H9 (cell line): ENCODE measurements at regions not wholly inside any gene's neighbourhood (a gene's known extent, or its start where the extent isn't known, plus 50 kb on each side); places are given as distances from the start of the nearest gene placed in this dataset.

Experiments
- DNase-seq: peaks from one replicate; pipeline ENCODE4 v3.0.0-alpha.2; 2017
- H2AFZ ChIP-seq: one replicate; pipeline ENCODE4 v1.6.1; 2013; ENCODE audit warnings: mild to moderate bottlenecking, low read length, control low read depth, moderate library complexity
- H2AK5ac ChIP-seq: 2 replicates; pipeline ENCODE4 v1.6.1; 2013; ENCODE audit warnings: low read length, control low read depth, mixed read lengths; ENCODE audit not compliant: insufficient read length
- H2BK120ac ChIP-seq: one replicate; pipeline ENCODE4 v1.6.1; 2013; ENCODE audit warnings: low read depth, mild to moderate bottlenecking, low read length, control low read depth, inconsistent platforms; ENCODE audit not compliant: poor library complexity, severe bottlenecking
- H2BK12ac ChIP-seq: 2 replicates; pipeline ENCODE4 v1.6.1; 2013; ENCODE audit warnings: low read length, control low read depth, mixed read lengths, low read depth; ENCODE audit not compliant: insufficient read length
- H2BK15ac ChIP-seq: 2 replicates; pipeline ENCODE4 v1.6.1; 2013; ENCODE audit warnings: low read depth, low read length, control low read depth
- H2BK20ac ChIP-seq: one replicate; pipeline ENCODE4 v1.6.1; 2013; ENCODE audit warnings: low read depth, mild to moderate bottlenecking, low read length, control low read depth, inconsistent platforms; ENCODE audit not compliant: poor library complexity, severe bottlenecking
- H2BK5ac ChIP-seq: 2 replicates; pipeline ENCODE4 v1.6.1; 2013; ENCODE audit warnings: low read length, control low read depth, mixed read lengths; ENCODE audit not compliant: insufficient read length
- H3K14ac ChIP-seq: 2 replicates; pipeline ENCODE4 v1.6.1; 2013; ENCODE audit warnings: low read length, control low read depth; ENCODE audit not compliant: insufficient read depth
- H3K18ac ChIP-seq: 2 replicates; pipeline ENCODE4 v1.6.1; 2013; ENCODE audit warnings: low read depth, mild to moderate bottlenecking, mixed read lengths, low read length, control low read depth; ENCODE audit not compliant: insufficient read length
- H3K23ac ChIP-seq: 2 replicates; pipeline ENCODE4 v1.6.1; 2013; ENCODE audit warnings: low read length, control low read depth, mixed read lengths, low read depth; ENCODE audit not compliant: insufficient read length
- H3K23me2 ChIP-seq: 2 replicates; pipeline ENCODE4 v1.6.1; 2013; ENCODE audit warnings: low read depth, mild to moderate bottlenecking, mixed read lengths, low read length, control low read depth; ENCODE audit not compliant: insufficient read length, poor library complexity, severe bottlenecking
- H3K27ac ChIP-seq: 2 replicates; pipeline ENCODE4 v1.5.1; 2013; ENCODE audit warnings: low read length, control low read depth, mixed read lengths, low read depth; ENCODE audit not compliant: insufficient read length
- H3K27me3 ChIP-seq: 2 replicates; pipeline ENCODE4 v1.6.1; 2013; ENCODE audit warnings: low read length, control low read depth, inconsistent platforms; ENCODE audit not compliant: insufficient read depth
- H3K4ac ChIP-seq: 2 replicates; pipeline ENCODE4 v1.6.1; 2013; ENCODE audit warnings: low read depth, mild to moderate bottlenecking, control low read depth, inconsistent platforms, low read length, moderate library complexity
- H3K4me1 ChIP-seq: 2 replicates; pipeline ENCODE4 v1.6.1; 2013; ENCODE audit warnings: low read length, control low read depth, inconsistent platforms; ENCODE audit not compliant: insufficient read depth
- H3K4me2 ChIP-seq: 2 replicates; pipeline ENCODE4 v1.6.1; 2013; ENCODE audit warnings: low read length, control low read depth, mixed read lengths; ENCODE audit not compliant: insufficient read length, insufficient read depth
- H3K56ac ChIP-seq: 2 replicates; pipeline ENCODE4 v1.6.1; 2013; ENCODE audit warnings: low read depth, mild to moderate bottlenecking, mixed read lengths, low read length, control low read depth; ENCODE audit not compliant: insufficient read length
- H3K79me1 ChIP-seq: 2 replicates; pipeline ENCODE4 v1.6.1; 2013; ENCODE audit warnings: low read depth, mild to moderate bottlenecking, moderate library complexity, low read length, control low read depth, inconsistent platforms; ENCODE audit not compliant: insufficient read depth, poor library complexity, severe bottlenecking
- H3K79me2 ChIP-seq: 2 replicates; pipeline ENCODE4 v1.6.1; 2013; ENCODE audit warnings: low read length, control low read depth, inconsistent platforms; ENCODE audit not compliant: insufficient read depth
- H3K9ac ChIP-seq: 2 replicates; pipeline ENCODE4 v1.6.1; 2013; ENCODE audit warnings: low read length, control low read depth, mixed read lengths; ENCODE audit not compliant: insufficient read length; ENCODE audit errors: extremely low read depth
- H3K9me3 ChIP-seq: one replicate; pipeline ENCODE4 v1.6.1; 2013; ENCODE audit warnings: low read depth, low read length, inconsistent platforms; ENCODE audit not compliant: control insufficient read depth
- H3T11ph ChIP-seq: one replicate; pipeline ENCODE4 v1.6.1; 2013; ENCODE audit warnings: mild to moderate bottlenecking, low read length, control low read depth, inconsistent platforms
- H4K20me1 ChIP-seq: one replicate; pipeline ENCODE4 v1.6.1; 2013; ENCODE audit not compliant: control insufficient read depth, insufficient read length, insufficient read depth
- H4K5ac ChIP-seq: 2 replicates; pipeline ENCODE4 v1.6.1; 2013; ENCODE audit warnings: low read depth, mild to moderate bottlenecking, mixed read lengths, low read length, control low read depth; ENCODE audit not compliant: insufficient read length
- H4K8ac ChIP-seq: replicated peaks from 2 replicates; pipeline ENCODE4 v1.6.1; 2013; ENCODE audit warnings: low read length, control low read depth, mixed read lengths, low read depth; ENCODE audit not compliant: insufficient read length
- H4K91ac ChIP-seq: 2 replicates; pipeline ENCODE4 v1.6.1; 2013; ENCODE audit warnings: low read depth, mild to moderate bottlenecking, moderate library complexity, mixed read lengths, low read length, control low read depth; ENCODE audit not compliant: insufficient read length
- H3K27ac Mint-ChIP-seq, 3 experiments: 2 replicates in 2 of 3; 3 replicates in 1 of 3; pipeline ENCODE4 v1.8.0; 2020 to 2021; ENCODE audit warnings: mixed read lengths in 3 of 3, mild to moderate bottlenecking in 1 of 3, moderate library complexity in 1 of 3
- H3K27me3 Mint-ChIP-seq: 2 replicates; pipeline ENCODE4 v1.8.0; 2021; ENCODE audit warnings: low read depth, mild to moderate bottlenecking, moderate library complexity, mixed read lengths
- H3K36me3 Mint-ChIP-seq, 3 experiments: 2 replicates in 2 of 3; 3 replicates in 1 of 3; pipeline ENCODE4 v1.8.0; 2020 to 2021; ENCODE audit warnings: low read depth in 3 of 3, mixed read lengths in 3 of 3; ENCODE audit not compliant: insufficient read depth in 1 of 3
- H3K4me1 Mint-ChIP-seq, 2 experiments: 2 replicates each; pipeline ENCODE4 v1.8.0; 2020; ENCODE audit warnings: mixed read lengths in 2 of 2
- H3K4me3 Mint-ChIP-seq, 2 experiments: 2 replicates in 1 of 2; 3 replicates in 1 of 2; pipeline ENCODE4 v1.8.0; 2020 to 2021; ENCODE audit warnings: mild to moderate bottlenecking in 2 of 2, mixed read lengths in 2 of 2, moderate library complexity in 1 of 2
- H3K9me3 Mint-ChIP-seq, 2 experiments: 2 replicates in 1 of 2; 3 replicates in 1 of 2; pipeline ENCODE4 v1.8.0; 2020; ENCODE audit warnings: mild to moderate bottlenecking in 2 of 2, mixed read lengths in 2 of 2, moderate library complexity in 1 of 2
- CTCF ChIP-seq: fragments of 200-600 bp; sonication (generic); conservative IDR thresholded peaks from 3 replicates; pipeline ENCODE4 v1.8.0; 2021; ENCODE audit warnings: antibody characterized with exemption, mild to moderate bottlenecking
- WGBS: extraction: QIAGEN DNeasy Blood & Tissue Kit; methylation state at CpG from one replicate; pipeline ENCODE4 v1.1.7; 2013; ENCODE audit warnings: missing lambda C conversion rate, low lambda C conversion rate, mixed read lengths; ENCODE audit not compliant: insufficient read length; ENCODE audit errors: extremely low coverage; 5-methylcytosine and 5-hydroxymethylcytosine counted together

GRCh38 chr6:100121854-100122609 lies 128.0 kb upstream of the MCHR2 start:
- Histone ChIP-seq H3K23ac (no peak overlapping the region), H3K56ac (no peak overlapping the region), H3K23me2 (no peaks in the 10 kb centered on the region), H3T11ph (no peak overlapping the region), H3K27me3 (no peaks in the 10 kb centered on the region), H2BK12ac (no peak overlapping the region), H3K27ac (no peak overlapping the region), H4K20me1 (no peaks in the 10 kb centered on the region), H2BK15ac (no peak overlapping the region), H3K9me3 (no peaks in the 10 kb centered on the region), H3K79me2 (no peaks in the 10 kb centered on the region), H3K9ac (no peak overlapping the region), H4K91ac (no peak overlapping the region), H3K79me1 (no peaks in the 10 kb centered on the region), H3K4me2 (no peak overlapping the region), H3K4ac (no peak overlapping the region), H2BK5ac (no peak overlapping the region), H4K5ac (no peak overlapping the region), H2BK20ac (no peak overlapping the region), H2BK120ac (no peak overlapping the region), H4K8ac (no peak overlapping the region), H3K14ac (no peak overlapping the region), H2AK5ac (no peak overlapping the region), H3K18ac (no peak overlapping the region), H2AFZ (no peak overlapping the region), H3K4me1 (no peaks in the 10 kb centered on the region)
- Mint-ChIP-seq H3K27ac (no peak overlapping the region), H3K27me3 (no peaks in the 10 kb centered on the region), H3K36me3 (no peaks in the 10 kb centered on the region), H3K9me3 (no peaks in the 10 kb centered on the region), H3K4me1 (peaks cover 0 to 5% of the 10 kb centered on the region in 2 experiments; a peak in 1 of 4 replicates), H3K4me3 (no peak overlapping the region)
- DNase-seq, result no peak
- no peak for TF ChIP-seq CTCF
- no CpG with 5 or more reads among the region's 2 CpGs for WGBS
